Mesendoderm (in vitro differentiated cells): ENCODE measurements at regions not wholly inside any gene's neighbourhood (a gene's known extent, or its start where the extent isn't known, plus 50 kb on each side); places are given as distances from the start of the nearest gene placed in this dataset.

Experiments used
- DNase-seq: peaks from one replicate; pipeline ENCODE4 v3.0.0; 2013
- H2AK5ac ChIP-seq: 2 replicates; pipeline ENCODE4 v1.6.1; 2013; ENCODE audit warnings: low read length, inconsistent platforms
- H2BK120ac ChIP-seq: 2 replicates; pipeline ENCODE4 v1.6.1; 2013; ENCODE audit warnings: low read depth, mild to moderate bottlenecking, low read length, moderate library complexity, mixed read lengths
- H2BK15ac ChIP-seq: replicated peaks from 2 replicates; pipeline ENCODE4 v1.6.1; 2013; ENCODE audit warnings: low read depth, mild to moderate bottlenecking, moderate library complexity
- H2BK5ac ChIP-seq: 2 replicates; pipeline ENCODE4 v1.6.1; 2013; ENCODE audit warnings: low read length, inconsistent platforms
- H3K18ac ChIP-seq: 2 replicates; pipeline ENCODE4 v1.6.1; 2013; ENCODE audit warnings: mild to moderate bottlenecking, low read length, mixed read lengths
- H3K23ac ChIP-seq: one replicate; pipeline ENCODE4 v1.6.1; 2013; ENCODE audit warnings: low read length
- H3K27ac ChIP-seq: 2 replicates; pipeline ENCODE4 v1.5.1; 2013; ENCODE audit warnings: low read depth, mild to moderate bottlenecking, inconsistent platforms, low read length, moderate library complexity
- H3K27me3 ChIP-seq: 2 replicates; pipeline ENCODE4 v1.6.1; 2013; ENCODE audit warnings: low read length, control low read depth, mild to moderate bottlenecking, inconsistent platforms; ENCODE audit not compliant: insufficient read depth, poor library complexity
- H3K36me3 ChIP-seq: 2 replicates; pipeline ENCODE4 v1.6.1; 2013; ENCODE audit warnings: low read length, inconsistent platforms; ENCODE audit not compliant: control insufficient read depth, insufficient read depth
- H3K4ac ChIP-seq: one replicate; pipeline ENCODE4 v1.6.1; 2013; ENCODE audit warnings: low read depth, mild to moderate bottlenecking, low read length, moderate library complexity
- H3K4me1 ChIP-seq: 2 replicates; pipeline ENCODE4 v1.6.1; 2013; ENCODE audit warnings: low read depth, low read length, inconsistent platforms; ENCODE audit not compliant: control insufficient read depth
- H3K4me2 ChIP-seq: 2 replicates; pipeline ENCODE4 v1.6.1; 2013; ENCODE audit warnings: low read length
- H3K4me3 ChIP-seq: 2 replicates; pipeline ENCODE4 v1.5.1; 2013; ENCODE audit warnings: mild to moderate bottlenecking, low read length
- H3K56ac ChIP-seq: one replicate; pipeline ENCODE4 v1.6.1; 2013; ENCODE audit warnings: low read length
- H3K79me1 ChIP-seq: 2 replicates; pipeline ENCODE4 v1.6.1; 2013; ENCODE audit warnings: low read length, inconsistent platforms
- H3K79me2 ChIP-seq: 2 replicates; pipeline ENCODE4 v1.6.1; 2013; ENCODE audit warnings: mild to moderate bottlenecking, low read length; ENCODE audit not compliant: control insufficient read depth, insufficient read depth
- H3K9ac ChIP-seq: 2 replicates; pipeline ENCODE4 v1.6.1; 2013; ENCODE audit warnings: low read length, inconsistent platforms
- H4K5ac ChIP-seq: one replicate; pipeline ENCODE4 v1.6.1; 2013; ENCODE audit warnings: low read length
- H4K8ac ChIP-seq: one replicate; pipeline ENCODE4 v1.6.1; 2013; ENCODE audit warnings: low read depth, mild to moderate bottlenecking, control low read depth, low read length, moderate library complexity
- WGBS: extraction: QIAGEN DNeasy Blood & Tissue Kit; methylation state at CpG from one replicate; pipeline ENCODE4 v1.1.7; 2013; ENCODE audit warnings: low lambda C conversion rate, missing lambda C conversion rate; ENCODE audit not compliant: insufficient coverage; ENCODE audit errors: extremely low coverage; 5-methylcytosine and 5-hydroxymethylcytosine counted together

DNA sequence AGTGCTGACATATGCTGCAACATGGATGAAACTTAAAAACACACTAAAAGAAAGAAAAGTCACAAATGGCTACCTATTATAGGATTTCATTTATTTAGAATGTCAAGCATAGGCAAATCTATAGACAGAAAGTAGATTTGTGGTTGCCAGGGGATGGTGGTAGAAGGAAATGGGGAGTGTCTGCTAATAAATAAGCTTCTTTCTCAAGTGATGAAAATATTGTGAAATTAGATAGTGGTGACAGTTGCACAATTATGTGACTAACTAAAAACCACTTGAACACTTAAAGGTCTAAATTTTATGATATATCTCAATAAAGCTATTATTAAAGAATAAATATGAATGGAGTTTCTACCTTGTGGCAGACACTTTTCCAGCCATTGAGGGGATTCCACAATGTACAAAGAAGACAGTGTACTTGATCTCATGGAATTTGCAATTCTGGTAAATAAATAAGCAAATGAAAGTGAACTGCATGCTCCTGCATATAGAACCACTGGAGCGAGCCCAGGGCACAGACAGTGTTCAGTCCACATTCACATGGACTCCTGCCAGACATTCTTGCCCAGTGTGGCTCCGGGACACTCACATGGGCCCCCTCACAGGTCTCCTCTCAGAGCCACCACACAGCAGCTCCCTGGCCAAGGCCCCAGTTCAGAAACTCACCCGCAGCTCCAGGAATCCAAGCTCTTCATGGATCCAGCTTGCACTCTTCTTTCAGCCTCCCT lies 107.1 kb upstream of the ARID2 start:
- Histone ChIP-seq H3K4me2 (no peak overlapping the region), H2BK120ac (no peak overlapping the region), H4K8ac (no peak overlapping the region), H3K4me3 (no peak overlapping the region), H3K36me3 (no peaks in the 10 kb centered on the region), H3K4ac (no peak overlapping the region), H2AK5ac (no peak overlapping the region), H3K79me1 (no peaks in the 10 kb centered on the region), H3K27ac (no peak overlapping the region), H4K5ac (no peak overlapping the region), H2BK15ac (no peak overlapping the region), H3K79me2 (no peaks in the 10 kb centered on the region), H3K18ac (no peak overlapping the region), H3K56ac (no peak overlapping the region), H3K23ac (no peak overlapping the region), H2BK5ac (no peak overlapping the region), H3K9ac (no peak overlapping the region), H3K27me3 (no peaks in the 10 kb centered on the region), H3K4me1 (no peaks in the 10 kb centered on the region)
- WGBS: no CpG with 5 or more reads among the region's 3 CpGs
- no peak for DNase-seq

DNA sequence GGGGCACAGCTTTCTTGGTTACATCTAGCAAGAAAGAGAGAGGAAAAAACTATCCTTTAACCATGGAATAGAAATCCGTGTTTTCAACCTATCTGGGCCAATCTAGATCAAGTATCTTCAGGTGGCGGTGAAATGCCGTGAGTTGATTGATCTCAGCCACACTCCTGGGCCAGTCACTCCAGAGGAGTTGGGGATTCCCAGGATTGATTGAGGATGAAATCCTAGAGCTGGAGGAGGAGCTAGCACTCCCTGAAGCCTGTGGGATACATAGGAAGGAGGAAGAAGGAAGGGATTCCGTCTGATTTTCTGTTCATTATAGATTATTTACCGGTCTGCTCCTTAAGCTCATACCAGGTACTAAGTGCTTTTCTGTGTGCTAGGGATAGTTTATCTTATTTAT lies 106.3 kb upstream of the ARID2 start:
- H3K79me2 ChIP-seq: no peaks in the 10 kb centered on the region
- no peak overlapping the region for H3K23ac ChIP-seq
- no peak overlapping the region for H4K8ac ChIP-seq
- H3K36me3 ChIP-seq: no peaks in the 10 kb centered on the region
- no peak overlapping the region for H3K4me3 ChIP-seq
- no peak overlapping the region for H3K9ac ChIP-seq
- H3K4me1 ChIP-seq: no peaks in the 10 kb centered on the region
- no peak overlapping the region for H3K4ac ChIP-seq
- H3K27ac ChIP-seq: no peak overlapping the region
- H2BK5ac ChIP-seq: no peak overlapping the region
- H2BK120ac ChIP-seq: no peak overlapping the region
- H3K4me2 ChIP-seq: no peak overlapping the region
- no peaks in the 10 kb centered on the region for H3K27me3 ChIP-seq
- no peak for DNase-seq
- H2BK15ac ChIP-seq: no peak overlapping the region
- H3K18ac ChIP-seq: no peak overlapping the region
- WGBS: no CpG with 5 or more reads among the region's 5 CpGs
- H3K79me1 ChIP-seq: no peaks in the 10 kb centered on the region
- no peak overlapping the region for H4K5ac ChIP-seq
- no peak overlapping the region for H3K56ac ChIP-seq
- no peak overlapping the region for H2AK5ac ChIP-seq

DNA sequence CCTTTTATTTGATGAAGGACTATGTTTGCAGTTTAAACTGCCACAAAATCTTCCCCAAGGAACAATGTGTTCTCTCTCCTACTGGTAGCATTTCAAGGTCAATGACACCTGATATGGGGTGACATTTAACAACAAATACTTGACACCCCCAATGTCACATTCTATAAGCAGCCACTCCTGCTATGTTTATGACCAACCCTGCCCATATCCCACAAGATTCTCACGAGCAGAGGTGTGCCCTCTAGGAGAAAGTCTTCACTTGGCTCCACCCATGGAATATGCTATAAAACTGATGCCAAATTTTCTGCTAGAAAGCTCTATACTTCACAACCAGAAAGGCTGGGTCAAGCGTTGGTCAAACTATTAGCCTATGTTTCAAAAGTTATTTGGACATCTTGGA lies 105.6 kb upstream of the ARID2 start:
- H3K56ac ChIP-seq: no peak overlapping the region
- H3K4ac ChIP-seq: no peak overlapping the region
- no peaks in the 10 kb centered on the region for H3K79me2 ChIP-seq
- no peak overlapping the region for H3K9ac ChIP-seq
- no peaks in the 10 kb centered on the region for H3K4me1 ChIP-seq
- no peaks in the 10 kb centered on the region for H3K36me3 ChIP-seq
- H4K5ac ChIP-seq: no peak overlapping the region
- no peak overlapping the region for H3K18ac ChIP-seq
- no peak overlapping the region for H3K27ac ChIP-seq
- no peak overlapping the region for H4K8ac ChIP-seq
- no peak overlapping the region for H2BK120ac ChIP-seq
- H3K27me3 ChIP-seq: no peaks in the 10 kb centered on the region
- no peaks in the 10 kb centered on the region for H3K79me1 ChIP-seq
- no peak overlapping the region for H2BK15ac ChIP-seq
- no peak overlapping the region for H2BK5ac ChIP-seq
- no peak overlapping the region for H3K23ac ChIP-seq
- no CpG with 5 or more reads among the region's 2 CpGs for WGBS
- H3K4me2 ChIP-seq: no peak overlapping the region
- no peak for DNase-seq
- no peak overlapping the region for H3K4me3 ChIP-seq
- H2AK5ac ChIP-seq: no peak overlapping the region

DNA sequence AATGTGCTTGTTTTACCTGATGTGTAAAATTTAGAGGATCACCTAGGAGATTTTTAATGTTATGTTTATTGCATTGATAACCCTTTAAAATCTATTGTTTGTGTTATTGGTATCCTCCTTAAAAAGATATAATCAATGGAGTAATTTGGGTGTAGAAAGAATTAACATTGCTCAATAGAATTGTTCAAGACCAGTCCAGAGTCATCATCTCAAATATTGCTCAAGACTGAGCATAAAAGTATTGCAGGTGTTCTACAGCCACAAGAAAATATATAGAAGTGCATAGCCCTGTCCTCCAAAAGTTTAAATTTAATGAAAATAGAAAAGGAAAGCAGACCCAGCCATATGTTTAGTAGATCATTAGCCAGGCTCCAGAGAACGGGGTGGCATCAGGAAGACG lies 102.5 kb upstream of the ARID2 start:
- no peaks in the 10 kb centered on the region for H3K79me2 ChIP-seq
- no peaks in the 10 kb centered on the region for H3K4me1 ChIP-seq
- no peak overlapping the region for H3K4me2 ChIP-seq
- no peak overlapping the region for H3K4ac ChIP-seq
- H3K56ac ChIP-seq: no peak overlapping the region
- no peak overlapping the region for H2BK5ac ChIP-seq
- H3K4me3 ChIP-seq: no peak overlapping the region
- H3K36me3 ChIP-seq: no peaks in the 10 kb centered on the region
- no peak overlapping the region for H4K5ac ChIP-seq
- no peak overlapping the region for H2BK15ac ChIP-seq
- H3K27ac ChIP-seq: no peak overlapping the region
- no peak overlapping the region for H3K18ac ChIP-seq
- no CpG with 5 or more reads among the region's 2 CpGs for WGBS
- H3K23ac ChIP-seq: no peak overlapping the region
- no peaks in the 10 kb centered on the region for H3K79me1 ChIP-seq
- H4K8ac ChIP-seq: no peak overlapping the region
- H3K9ac ChIP-seq: no peak overlapping the region
- H2AK5ac ChIP-seq: no peak overlapping the region
- DNase-seq: no peak
- H3K27me3 ChIP-seq: no peaks in the 10 kb centered on the region
- no peak overlapping the region for H2BK120ac ChIP-seq

DNA sequence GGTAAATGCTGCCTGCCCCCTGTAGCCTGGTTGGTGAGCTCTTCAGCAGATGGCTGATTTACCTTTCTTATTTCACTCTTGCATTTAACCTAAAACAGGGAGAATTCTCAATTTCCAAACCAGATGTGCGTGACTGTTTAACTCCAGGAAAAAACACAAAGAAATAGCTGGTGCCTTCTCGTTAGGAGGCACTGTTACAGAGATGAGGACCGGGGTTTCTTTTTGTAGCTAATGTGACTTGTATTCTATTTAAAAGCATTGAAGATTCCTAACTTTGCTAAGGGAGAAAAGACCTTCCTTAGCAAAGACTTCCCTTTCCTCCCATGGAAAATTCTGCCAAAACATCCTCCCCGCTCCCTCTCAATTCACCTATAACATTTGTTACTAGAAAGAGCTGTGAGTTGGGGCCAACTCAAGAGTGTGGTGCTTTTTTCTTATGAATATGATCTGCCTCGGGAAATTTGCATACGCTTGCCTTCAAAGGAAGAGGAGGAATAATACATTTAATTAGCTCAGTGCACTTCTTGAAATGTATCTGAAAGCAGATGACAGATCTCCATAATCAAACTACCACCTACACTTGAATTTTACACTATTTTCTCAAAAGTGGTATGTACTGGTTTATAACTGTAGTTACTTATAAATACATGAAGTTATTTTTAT lies 102.0 kb upstream of the ARID2 start:
- H3K27ac ChIP-seq: no peak overlapping the region
- no peak overlapping the region for H2BK120ac ChIP-seq
- H3K79me2 ChIP-seq: no peaks in the 10 kb centered on the region
- no peaks in the 10 kb centered on the region for H3K79me1 ChIP-seq
- H3K23ac ChIP-seq: no peak overlapping the region
- H3K56ac ChIP-seq: no peak overlapping the region
- no peak overlapping the region for H4K8ac ChIP-seq
- H3K27me3 ChIP-seq: no peaks in the 10 kb centered on the region
- no peaks in the 10 kb centered on the region for H3K4me1 ChIP-seq
- H2AK5ac ChIP-seq: no peak overlapping the region
- H2BK5ac ChIP-seq: no peak overlapping the region
- H3K4me3 ChIP-seq: no peak overlapping the region
- H2BK15ac ChIP-seq: no peak overlapping the region
- no peak overlapping the region for H3K18ac ChIP-seq
- H4K5ac ChIP-seq: no peak overlapping the region
- H3K36me3 ChIP-seq: no peaks in the 10 kb centered on the region
- H3K4ac ChIP-seq: no peak overlapping the region
- no peak overlapping the region for H3K4me2 ChIP-seq
- no CpG with 5 or more reads among the region's 6 CpGs for WGBS
- no peak overlapping the region for H3K9ac ChIP-seq
- DNase-seq: no peak

DNA sequence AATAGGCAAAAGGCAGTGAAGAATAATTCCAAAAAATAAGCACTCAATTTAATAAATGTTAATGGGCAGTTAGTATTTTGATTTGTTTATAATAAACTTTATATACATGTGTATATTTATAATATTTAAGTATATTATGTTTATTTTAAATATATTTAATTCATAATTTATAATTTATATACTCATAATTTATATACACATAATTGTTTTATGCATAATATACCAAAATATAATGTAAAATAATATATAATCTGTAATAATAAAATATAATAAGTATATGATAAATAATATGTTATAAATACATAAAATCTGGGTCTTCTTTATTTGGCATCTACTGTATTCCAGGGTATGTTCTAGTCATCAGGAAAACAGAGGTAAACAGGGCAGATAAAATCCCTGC lies 100.2 kb upstream of the ARID2 start:
- Histone ChIP-seq H3K23ac (no peak overlapping the region), H3K4ac (no peak overlapping the region), H3K79me2 (no peaks in the 10 kb centered on the region), H2AK5ac (no peak overlapping the region), H3K4me2 (no peak overlapping the region), H3K27ac (no peak overlapping the region), H2BK15ac (no peak overlapping the region), H2BK5ac (no peak overlapping the region), H2BK120ac (no peak overlapping the region), H4K5ac (no peak overlapping the region), H3K27me3 (no peaks in the 10 kb centered on the region), H3K79me1 (no peaks in the 10 kb centered on the region), H3K9ac (no peak overlapping the region), H3K4me3 (no peak overlapping the region), H3K56ac (no peak overlapping the region), H3K18ac (no peak overlapping the region), H3K4me1 (no peaks in the 10 kb centered on the region), H4K8ac (no peak overlapping the region), H3K36me3 (no peaks in the 10 kb centered on the region)
- no peak for DNase-seq
